GM12878 (cell line): ENCODE measurements at regions not wholly inside any gene's neighbourhood (a gene's known extent, or its start where the extent isn't known, plus 50 kb on each side); places are given as distances from the start of the nearest gene placed in this dataset.

Source experiments
- BRCA1 ChIP-seq: IDR thresholded peaks from 2 replicates; pipeline ENCODE4 v1.6.1; 2011; ENCODE audit warnings: low read depth, low read length, improper control_type of control experiment
- EED ChIP-seq: sonication (generic); IDR thresholded peaks from 2 replicates; pipeline ENCODE4 v1.6.1; 2016; ENCODE audit warnings: antibody characterized with exemption, low read depth
- PAX5 ChIP-seq: IDR thresholded peaks from 2 replicates; pipeline ENCODE4 v1.6.1; 2011; ENCODE audit warnings: low read depth, low read length, borderline replicate concordance
- PKNOX1 ChIP-seq: fragments of 450-650 bp; IDR thresholded peaks from 2 replicates; pipeline ENCODE4 v1.6.1; 2016; ENCODE audit warnings: mild to moderate bottlenecking
- RB1 ChIP-seq: fragments of 450-650 bp; formaldehyde crosslinking; IDR thresholded peaks from 2 replicates; pipeline ENCODE4 v1.6.1; 2017; ENCODE audit warnings: mild to moderate bottlenecking, borderline replicate concordance
- RELB ChIP-seq: fragments of 450-650 bp; IDR thresholded peaks from 2 replicates; pipeline ENCODE4 v1.6.1; 2017; ENCODE audit warnings: low read depth, mild to moderate bottlenecking, moderate library complexity
- TBL1XR1 ChIP-seq: IDR thresholded peaks from 2 replicates; pipeline ENCODE4 v1.6.1; 2012; ENCODE audit warnings: low read depth, low read length, improper control_type of control experiment
- ZNF687 ChIP-seq: fragments of 450-650 bp; IDR thresholded peaks from 2 replicates; pipeline ENCODE4 v1.6.1; 2017; ENCODE audit warnings: mild to moderate bottlenecking, moderate library complexity
- TF ChIP-seq, protein P1 (sequence below): fragments of 450-650 bp; IDR thresholded peaks from 2 replicates; pipeline ENCODE4 v1.6.1; 2016; ENCODE audit warnings: mild to moderate bottlenecking, moderate library complexity, borderline replicate concordance
- TF ChIP-seq, protein P2 (sequence below): IDR thresholded peaks from 2 replicates; pipeline ENCODE4 v1.6.1; 2011; ENCODE audit warnings: low read depth, mild to moderate bottlenecking, low read length, moderate library complexity, borderline replicate concordance; ENCODE audit errors: extremely low read depth

- TF ChIP-seq, protein P1, sequence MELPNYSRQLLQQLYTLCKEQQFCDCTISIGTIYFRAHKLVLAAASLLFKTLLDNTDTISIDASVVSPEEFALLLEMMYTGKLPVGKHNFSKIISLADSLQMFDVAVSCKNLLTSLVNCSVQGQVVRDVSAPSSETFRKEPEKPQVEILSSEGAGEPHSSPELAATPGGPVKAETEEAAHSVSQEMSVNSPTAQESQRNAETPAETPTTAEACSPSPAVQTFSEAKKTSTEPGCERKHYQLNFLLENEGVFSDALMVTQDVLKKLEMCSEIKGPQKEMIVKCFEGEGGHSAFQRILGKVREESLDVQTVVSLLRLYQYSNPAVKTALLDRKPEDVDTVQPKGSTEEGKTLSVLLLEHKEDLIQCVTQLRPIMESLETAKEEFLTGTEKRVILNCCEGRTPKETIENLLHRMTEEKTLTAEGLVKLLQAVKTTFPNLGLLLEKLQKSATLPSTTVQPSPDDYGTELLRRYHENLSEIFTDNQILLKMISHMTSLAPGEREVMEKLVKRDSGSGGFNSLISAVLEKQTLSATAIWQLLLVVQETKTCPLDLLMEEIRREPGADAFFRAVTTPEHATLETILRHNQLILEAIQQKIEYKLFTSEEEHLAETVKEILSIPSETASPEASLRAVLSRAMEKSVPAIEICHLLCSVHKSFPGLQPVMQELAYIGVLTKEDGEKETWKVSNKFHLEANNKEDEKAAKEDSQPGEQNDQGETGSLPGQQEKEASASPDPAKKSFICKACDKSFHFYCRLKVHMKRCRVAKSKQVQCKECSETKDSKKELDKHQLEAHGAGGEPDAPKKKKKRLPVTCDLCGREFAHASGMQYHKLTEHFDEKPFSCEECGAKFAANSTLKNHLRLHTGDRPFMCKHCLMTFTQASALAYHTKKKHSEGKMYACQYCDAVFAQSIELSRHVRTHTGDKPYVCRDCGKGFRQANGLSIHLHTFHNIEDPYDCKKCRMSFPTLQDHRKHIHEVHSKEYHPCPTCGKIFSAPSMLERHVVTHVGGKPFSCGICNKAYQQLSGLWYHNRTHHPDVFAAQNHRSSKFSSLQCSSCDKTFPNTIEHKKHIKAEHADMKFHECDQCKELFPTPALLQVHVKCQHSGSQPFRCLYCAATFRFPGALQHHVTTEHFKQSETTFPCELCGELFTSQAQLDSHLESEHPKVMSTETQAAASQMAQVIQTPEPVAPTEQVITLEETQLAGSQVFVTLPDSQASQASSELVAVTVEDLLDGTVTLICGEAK: no peak
- no peak for TF ChIP-seq BRCA1
- TF ChIP-seq TBL1XR1: no peak
- TF ChIP-seq, protein P2, sequence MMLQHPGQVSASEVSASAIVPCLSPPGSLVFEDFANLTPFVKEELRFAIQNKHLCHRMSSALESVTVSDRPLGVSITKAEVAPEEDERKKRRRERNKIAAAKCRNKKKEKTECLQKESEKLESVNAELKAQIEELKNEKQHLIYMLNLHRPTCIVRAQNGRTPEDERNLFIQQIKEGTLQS: no peak
- TF ChIP-seq ZNF687: no peak
- no peak for TF ChIP-seq EED
- TF ChIP-seq PKNOX1: no peak
- no peak for TF ChIP-seq RELB
- TF ChIP-seq RB1: no peak
- no peak for TF ChIP-seq PAX5
Observed at GRCh38 chr1:96964761-96965160, 243.2 kb downstream of the PTBP2 start (continued).
